IMR-90 (cell line): ENCODE measurements at regions not wholly inside any gene's neighbourhood (a gene's known extent, or its start where the extent isn't known, plus 50 kb on each side); places are given as distances from the start of the nearest gene placed in this dataset.

Experiments used
- ATAC-seq: fragments of 200-7000 bp; cut with Tn5 transposase; 2 replicates; pipeline ENCODE4 v1.9.1; 2020; ENCODE audit warnings: low read depth, mild to moderate bottlenecking, moderate library complexity
- BruUV-seq: library from RNA; stranded (reverse); fragments of 400-500 nt; replicated peaks from 2 replicates; lab custom pipeline; 2021; lab: Mats Ljungman, UMichigan
- CTCF ChIA-PET: fragments of 300-600 bp; formaldehyde crosslinking; extraction: SDS; loops from one replicate; lab custom pipeline; 2021; ENCODE audit warnings: antibody characterized with exemption; lab: Yijun Ruan, JAX
- POLR2A ChIA-PET: fragments of 300-600 bp; sonication (Branson Sonifier 250); formaldehyde crosslinking; loops from one replicate; lab custom pipeline; 2022; ENCODE audit warnings: antibody characterized with exemption; ENCODE audit not compliant: unreplicated experiment; lab: Charles Lee
- DNase-seq: peaks from one replicate; pipeline ENCODE4 v3.0.0; 2013
- H2AFZ ChIP-seq: replicated peaks from 2 replicates; pipeline ENCODE3; 2013; ENCODE audit warnings: low read length, mild to moderate bottlenecking; ENCODE audit not compliant: poor library complexity
- H2AK5ac ChIP-seq: 2 replicates; pipeline ENCODE4 v1.6.1; 2013; ENCODE audit warnings: low read depth, low read length, inconsistent platforms
- H2AK9ac ChIP-seq: replicated peaks from 2 replicates; pipeline ENCODE3; 2013; ENCODE audit warnings: mild to moderate bottlenecking, low read depth, low read length, moderate library complexity; ENCODE audit not compliant: poor library complexity
- H2BK120ac ChIP-seq: 2 replicates; pipeline ENCODE4 v1.6.1; 2013; ENCODE audit warnings: low read depth, low read length, inconsistent platforms
- H2BK15ac ChIP-seq: 3 replicates; pipeline ENCODE4 v1.6.1; 2013; ENCODE audit warnings: low read depth, low read length, inconsistent platforms
- H2BK20ac ChIP-seq: 2 replicates; pipeline ENCODE4 v1.6.1; 2013; ENCODE audit warnings: low read depth, mild to moderate bottlenecking, inconsistent platforms, low read length, moderate library complexity
- H2BK5ac ChIP-seq: 2 replicates; pipeline ENCODE4 v1.6.1; 2013; ENCODE audit warnings: mild to moderate bottlenecking, low read depth, low read length, inconsistent platforms; ENCODE audit not compliant: poor library complexity, severe bottlenecking
- H3K14ac ChIP-seq: replicated peaks from 2 replicates; pipeline ENCODE4 v1.6.1; 2013; ENCODE audit warnings: low read depth, low read length, inconsistent platforms
- H3K18ac ChIP-seq: 2 replicates; pipeline ENCODE4 v1.6.1; 2013; ENCODE audit warnings: low read depth, low read length, control low read depth
- H3K23ac ChIP-seq: 2 replicates; pipeline ENCODE4 v1.6.1; 2013; ENCODE audit warnings: low read depth, low read length, inconsistent platforms
- H3K27ac ChIP-seq: 2 replicates; pipeline ENCODE4 v1.5.1; 2013; ENCODE audit warnings: mild to moderate bottlenecking, control low read depth, low read length; ENCODE audit not compliant: insufficient read depth
- H3K27me3 ChIP-seq: 2 replicates; pipeline ENCODE4 v1.6.1; 2013; ENCODE audit warnings: low read length; ENCODE audit not compliant: control insufficient read depth, insufficient read depth
- H3K36me3 ChIP-seq: 2 replicates; pipeline ENCODE4 v1.6.1; 2013; ENCODE audit warnings: low read length, mixed read lengths; ENCODE audit not compliant: control insufficient read depth, insufficient read depth
- H3K4ac ChIP-seq: 2 replicates; pipeline ENCODE4 v1.6.1; 2013; ENCODE audit warnings: low read depth, low read length, inconsistent platforms
- H3K4me1 ChIP-seq: 2 replicates; pipeline ENCODE4 v1.6.1; 2013; ENCODE audit warnings: low read length, mixed read lengths; ENCODE audit not compliant: control insufficient read depth, insufficient read depth
- H3K4me2 ChIP-seq: 2 replicates; pipeline ENCODE4 v1.6.1; 2013; ENCODE audit warnings: low read depth, mild to moderate bottlenecking, control low read depth, low read length, moderate library complexity
- H3K4me3 ChIP-seq: 2 replicates; pipeline ENCODE4 v1.5.1; 2013; ENCODE audit warnings: low read depth, mild to moderate bottlenecking, control low read depth, low read length, moderate library complexity; ENCODE audit not compliant: insufficient read depth
- H3K56ac ChIP-seq: 2 replicates; pipeline ENCODE4 v1.6.1; 2013; ENCODE audit warnings: low read length, inconsistent platforms; ENCODE audit not compliant: insufficient read depth; ENCODE audit errors: extremely low read depth
- H3K79me1 ChIP-seq, 2 experiments: 2 replicates each; pipeline ENCODE4 v1.6.1; 2013; ENCODE audit warnings: low read length in 2 of 2, inconsistent platforms in 1 of 2, low read depth in 1 of 2
- H3K9ac ChIP-seq: 2 replicates; pipeline ENCODE4 v1.6.1; 2013; ENCODE audit warnings: low read depth, low read length, control low read depth
- H3K9me1 ChIP-seq: 2 replicates; pipeline ENCODE4 v1.6.1; 2013; ENCODE audit warnings: low read length, inconsistent platforms; ENCODE audit not compliant: insufficient read depth
- H3K9me3 ChIP-seq: 2 replicates; pipeline ENCODE4 v1.6.1; 2013; ENCODE audit warnings: low read length; ENCODE audit not compliant: control insufficient read depth, insufficient read depth
- H4K20me1 ChIP-seq: 2 replicates; pipeline ENCODE4 v1.6.1; 2013; ENCODE audit warnings: low read length, inconsistent platforms; ENCODE audit not compliant: insufficient read depth
- H4K5ac ChIP-seq: 2 replicates; pipeline ENCODE4 v1.6.1; 2013; ENCODE audit warnings: mild to moderate bottlenecking, low read depth, low read length, control low read depth
- H4K8ac ChIP-seq, 2 experiments: 2 replicates each; pipeline ENCODE4 v1.6.1; 2013; ENCODE audit warnings: low read depth in 2 of 2, low read length in 2 of 2, control low read depth in 1 of 2, inconsistent platforms in 1 of 2
- H4K91ac ChIP-seq: 2 replicates; pipeline ENCODE4 v1.6.1; 2013; ENCODE audit warnings: low read depth, low read length, inconsistent platforms; ENCODE audit not compliant: insufficient read depth
- BHLHE40 ChIP-seq: fragments of 150-350 bp; IDR thresholded peaks from 2 replicates; pipeline ENCODE4 v1.6.1; 2016; ENCODE audit warnings: mild to moderate bottlenecking, low read depth, low read length
- CEBPB ChIP-seq: IDR thresholded peaks from 2 replicates; pipeline ENCODE4 v1.6.1; 2012; ENCODE audit warnings: low read depth, low read length, improper control_type of control experiment
- CHD1 ChIP-seq: IDR thresholded peaks from 2 replicates; pipeline ENCODE4 v1.6.1; 2012; ENCODE audit warnings: low read depth, low read length, improper control_type of control experiment
- CTCF ChIP-seq: conservative IDR thresholded peaks from 2 replicates; pipeline ENCODE4 v1.5.1; 2012; ENCODE audit warnings: mild to moderate bottlenecking, low read depth, low read length, improper control_type of control experiment
- ELK1 ChIP-seq: fragments of 150-350 bp; IDR thresholded peaks from 2 replicates; pipeline ENCODE4 v1.6.1; 2016; ENCODE audit warnings: low read depth, mild to moderate bottlenecking, low read length, moderate library complexity, borderline replicate concordance
- FOS ChIP-seq: fragments of 150-350 bp; IDR thresholded peaks from 2 replicates; pipeline ENCODE4 v1.6.1; 2016; ENCODE audit warnings: low read depth, low read length
- MAFK ChIP-seq: IDR thresholded peaks from 2 replicates; pipeline ENCODE4 v1.6.1; 2012; ENCODE audit warnings: low read depth, low read length, improper control_type of control experiment
- MAZ ChIP-seq: IDR thresholded peaks from 2 replicates; pipeline ENCODE4 v1.6.1; 2012; ENCODE audit warnings: low read depth, mild to moderate bottlenecking, low read length, improper control_type of control experiment, moderate library complexity, borderline replicate concordance
- MXI1 ChIP-seq: IDR thresholded peaks from 2 replicates; pipeline ENCODE4 v1.6.1; 2012; ENCODE audit warnings: low read depth, mild to moderate bottlenecking, low read length, moderate library complexity, borderline replicate concordance
- NFE2L2 ChIP-seq: fragments of 150-350 bp; IDR thresholded peaks from 2 replicates; pipeline ENCODE4 v1.6.1; 2016; ENCODE audit warnings: low read depth, mild to moderate bottlenecking, low read length
- POLR2A ChIP-seq: IDR thresholded peaks from 2 replicates; pipeline ENCODE4 v1.6.1; 2012; ENCODE audit warnings: mild to moderate bottlenecking, low read depth, low read length
- RAD21 ChIP-seq: IDR thresholded peaks from 2 replicates; pipeline ENCODE4 v1.6.1; 2012; ENCODE audit warnings: low read length, improper control_type of control experiment
- RCOR1 ChIP-seq: IDR thresholded peaks from 2 replicates; pipeline ENCODE4 v1.6.1; 2012; ENCODE audit warnings: mild to moderate bottlenecking, low read length, improper control_type of control experiment; ENCODE audit not compliant: insufficient replicate concordance
- RFX5 ChIP-seq: IDR thresholded peaks from 2 replicates; pipeline ENCODE4 v1.8.0; 2012; ENCODE audit warnings: low read depth, mild to moderate bottlenecking, low read length, moderate library complexity
- SMC3 ChIP-seq: fragments of 150-350 bp; IDR thresholded peaks from 2 replicates; pipeline ENCODE4 v1.6.1; 2016; ENCODE audit warnings: low read depth, mild to moderate bottlenecking, antibody characterized with exemption, low read length, moderate library complexity
- USF2 ChIP-seq: fragments of 150-350 bp; IDR thresholded peaks from 2 replicates; pipeline ENCODE4 v1.6.1; 2017; ENCODE audit warnings: mild to moderate bottlenecking, antibody characterized with exemption, low read length, low read depth
- WGBS, 2 experiments: methylation state at CpG; one replicate each; pipeline versions ENCODE4 v1.1.5 to v1.1.7; 2013; ENCODE audit warnings: missing lambda C conversion rate in 2 of 2; ENCODE audit not compliant: insufficient read length in 1 of 2; ENCODE audit errors: extremely low coverage in 2 of 2; 5-methylcytosine and 5-hydroxymethylcytosine counted together
- dilution Hi-C: fragments of 300-500 bp; cut with HindIII; formaldehyde crosslinking; loops from one replicate; pipeline ENCODE4 v1.14.3; 2018; ENCODE audit warnings: low sequenced_read_pairs; ENCODE audit not compliant: unreplicated experiment
- in situ Hi-C: fragments of 300-500 bp; cut with MboI; formaldehyde crosslinking; loops from 3 replicates; pipeline ENCODE4 v1.14.3; 2019; ENCODE audit warnings: low sequenced_read_pairs, inconsistent platforms, mixed read lengths
- intact Hi-C: fragments of 100-400 bp; cut with micrococcal nuclease; formaldehyde crosslinking; loops from 2 replicates; pipeline ENCODE4 v1.10.0; 2022

- Histone ChIP-seq H3K9me1 (no peaks in the 10 kb centered on the region), H3K27ac (no peak overlapping the region), H3K4me2 (no peak overlapping the region), H4K91ac (no peak overlapping the region), H2BK5ac (no peak overlapping the region), H3K4ac (no peak overlapping the region), H3K56ac (no peak overlapping the region), H3K4me1 (no peaks in the 10 kb centered on the region), H2AK5ac (no peak overlapping the region), H3K79me1 (no peaks in the 10 kb centered on the region), H4K20me1 (no peaks in the 10 kb centered on the region), H3K9ac (no peak overlapping the region), H2AFZ (no peak overlapping the region), H2AK9ac (no peak overlapping the region), H4K5ac (no peak overlapping the region), H3K18ac (no peak overlapping the region), H3K23ac (no peak overlapping the region), H4K8ac (no peak overlapping the region), H3K36me3 (no peaks in the 10 kb centered on the region), H2BK120ac (no peak overlapping the region), H2BK20ac (no peak overlapping the region), H3K27me3 (no peaks in the 10 kb centered on the region), H3K9me3 (peaks cover 6% of the 10 kb centered on the region; the same call in 1 of the 2 replicates), H2BK15ac (no peak overlapping the region), H3K14ac (no peak overlapping the region), H3K4me3 (no peak overlapping the region)
- ATAC-seq (no peak), DNase-seq (no peak)
- in situ Hi-C loops, result no loop called here
- WGBS, 2 experiments, result no CpG with 5 or more reads among the region's 1 CpG
- no peak for TF ChIP-seq FOS
- no peak for TF ChIP-seq RFX5
- TF ChIP-seq ELK1, result no peak
- no peak for TF ChIP-seq CTCF
- no peak for TF ChIP-seq MXI1
- TF ChIP-seq CHD1, result no peak
- TF ChIP-seq MAZ, result no peak
- TF ChIP-seq RAD21, result no peak
- no peak for TF ChIP-seq USF2
- no peak for TF ChIP-seq SMC3
- TF ChIP-seq BHLHE40, result no peak
- TF ChIP-seq POLR2A, result no peak
- TF ChIP-seq CEBPB, result no peak
- TF ChIP-seq RCOR1, result no peak
- no peak for TF ChIP-seq NFE2L2
- TF ChIP-seq MAFK, result no peak
- ChIA-PET CTCF (no interaction called here), POLR2A (no interaction called here)
- no TSS peak for BruUV-seq
- dilution Hi-C loops, result no loop called here
- intact Hi-C loops, result no loop called here
These were observed 547.9 kb upstream of the GALNTL6 start for GRCh38 chr4:171265190-171265818.
